GM12878 (cell line): ENCODE measurements at regions not wholly inside any gene's neighbourhood (a gene's known extent, or its start where the extent isn't known, plus 50 kb on each side); places are given as distances from the start of the nearest gene placed in this dataset.

Experiments used
- ATAC-seq: fragments of 200-7000 bp; cut with Tn5 transposase; 3 replicates; pipeline ENCODE4 v1.9.1; 2020; ENCODE audit warnings: mild to moderate bottlenecking, moderate library complexity
- BruUV-seq: library from RNA; stranded (reverse); fragments of 400-500 nt; replicated peaks from 2 replicates; lab custom pipeline; 2021; lab: Mats Ljungman, UMichigan
- CTCF ChIA-PET: fragments of 300-600 bp; sonication (Branson Sonifier 250); formaldehyde crosslinking; extraction: SDS; loops from one replicate; lab custom pipeline; 2021; ENCODE audit warnings: inconsistent platforms; lab: Yijun Ruan, JAX
- POLR2A ChIA-PET: fragments of 350-600 bp; formaldehyde crosslinking; extraction: SDS; loops from one replicate; lab custom pipeline; 2021; ENCODE audit warnings: inconsistent platforms; lab: Charles Lee
- RAD21 ChIA-PET: fragments of 300-600 bp; sonication (Branson Sonifier 250); formaldehyde crosslinking; loops from one replicate; lab custom pipeline; 2023; ENCODE audit warnings: antibody characterized with exemption; ENCODE audit not compliant: unreplicated experiment; lab: Charles Lee
- SMC1A ChIA-PET: fragments of 300-600 bp; sonication (Branson Sonifier 250); formaldehyde crosslinking; loops from one replicate; lab custom pipeline; 2023; ENCODE audit not compliant: unreplicated experiment, uncharacterized antibody; lab: Charles Lee
- DNase-seq: peaks from one replicate; pipeline ENCODE4 v3.0.0-alpha.2; 2011; ENCODE audit warnings: low read depth, low spot score
- FAIRE-seq: peaks from 3 replicates; lab custom pipeline; 2011; peaks lifted over from hg19 to GRCh38; lab: Jason Lieb, UNC
- H2AFZ ChIP-seq: 2 replicates; pipeline ENCODE4 v1.6.0; 2011; ENCODE audit warnings: low read depth, low read length, control low read depth; ENCODE audit not compliant: control insufficient read depth
- H3K27ac ChIP-seq: 2 replicates; pipeline ENCODE4 v1.5.1; 2011; ENCODE audit warnings: control low read depth; ENCODE audit not compliant: control insufficient read depth, insufficient read depth
- H3K27me3 ChIP-seq, 2 experiments: replicated peaks in 1 of 2; 2 replicates each; pipeline versions ENCODE4 v1.6.0 to v1.6.1; 2011; ENCODE audit warnings: low read length in 1 of 2; ENCODE audit not compliant: control insufficient read depth in 2 of 2, insufficient read depth in 2 of 2
- H3K36me3 ChIP-seq, 2 experiments: 2 replicates each; pipeline ENCODE4 v1.5.1; 2011; ENCODE audit warnings: low read length in 1 of 2; ENCODE audit not compliant: control insufficient read depth in 2 of 2, insufficient read depth in 2 of 2
- H3K4me1 ChIP-seq: 2 replicates; pipeline ENCODE4 v1.6.1; 2011; ENCODE audit warnings: mild to moderate bottlenecking, low read length, moderate library complexity, mixed read lengths; ENCODE audit not compliant: control insufficient read depth, insufficient read depth
- H3K4me2 ChIP-seq: 2 replicates; pipeline ENCODE4 v1.6.0; 2011; ENCODE audit warnings: control low read depth; ENCODE audit not compliant: control insufficient read depth, insufficient read depth
- H3K4me3 ChIP-seq: fragments of 200-600 bp; sonication (generic); 2 replicates; pipeline ENCODE4 v1.5.1; 2016
- H3K79me2 ChIP-seq: 2 replicates; pipeline ENCODE4 v1.6.0; 2011; ENCODE audit warnings: low read length; ENCODE audit not compliant: control insufficient read depth, insufficient read depth
- H3K9ac ChIP-seq: 2 replicates; pipeline ENCODE4 v1.8.0; 2011; ENCODE audit warnings: low read length, control low read depth, mixed read lengths; ENCODE audit not compliant: control insufficient read depth, insufficient read depth
- H3K9me3 ChIP-seq: replicated peaks from 3 replicates; pipeline ENCODE4 v1.5.1; 2011; ENCODE audit warnings: mild to moderate bottlenecking, low read length; ENCODE audit not compliant: control insufficient read depth, insufficient read depth
- H4K20me1 ChIP-seq: 2 replicates; pipeline ENCODE4 v1.6.0; 2011; ENCODE audit not compliant: control insufficient read depth, insufficient read depth
- EED ChIP-seq: sonication (generic); IDR thresholded peaks from 2 replicates; pipeline ENCODE4 v1.6.1; 2016; ENCODE audit warnings: antibody characterized with exemption, low read depth
- MYB ChIP-seq: fragments of 150-350 bp; IDR thresholded peaks from 2 replicates; pipeline ENCODE4 v1.6.1; 2014; ENCODE audit warnings: mild to moderate bottlenecking, low read depth, low read length, borderline replicate concordance
- NFXL1 ChIP-seq: fragments of 450-650 bp; IDR thresholded peaks from 2 replicates; pipeline ENCODE4 v1.6.1; 2017; ENCODE audit warnings: antibody characterized with exemption, mild to moderate bottlenecking, borderline replicate concordance
- ZBTB4 ChIP-seq: fragments of 450-650 bp; formaldehyde crosslinking; IDR thresholded peaks from 2 replicates; pipeline ENCODE4 v1.4.0; 2022; ENCODE audit warnings: mild to moderate bottlenecking, moderate library complexity
- WGBS: methylation state at CpG from one replicate; pipeline ENCODE4 v1.1.6; 2016; ENCODE audit warnings: low lambda C conversion rate; ENCODE audit not compliant: insufficient replicate concordance, insufficient coverage; ENCODE audit errors: missing lambda C conversion rate; 5-methylcytosine and 5-hydroxymethylcytosine counted together
- in situ Hi-C: fragments of 300-500 bp; cut with MboI; formaldehyde crosslinking; loops from 9 replicates; pipeline ENCODE4 v1.14.3; 2018; ENCODE audit warnings: mixed read lengths
- intact Hi-C: fragments of 100-400 bp; cut with micrococcal nuclease; formaldehyde crosslinking; loops from one replicate; pipeline ENCODE4 v1.14.2; 2022; ENCODE audit not compliant: unreplicated experiment

GRCh38 chr14:84397631-84398030 is 1132.3 kb upstream of the FLRT2 start:
- DNase-seq (no peak), FAIRE-seq (no peak), ATAC-seq (no peak)
- no peak overlapping the region for H3K4me2 ChIP-seq
- no peaks in the 10 kb centered on the region for H3K9me3 ChIP-seq
- H4K20me1 ChIP-seq, result no peaks in the 10 kb centered on the region
- CTCF ChIA-PET, result no interaction called here
- H3K9ac ChIP-seq, result no peak overlapping the region
- no peak overlapping the region for H3K27ac ChIP-seq
- in situ Hi-C loops, result no loop called here
- RAD21 ChIA-PET, result no interaction called here
- no peaks in the 10 kb centered on the region for H3K36me3 ChIP-seq
- no peaks in the 10 kb centered on the region for H3K4me1 ChIP-seq
- no peak overlapping the region for H3K4me3 ChIP-seq
- no peak for TF ChIP-seq EED
- no peak for TF ChIP-seq ZBTB4 (CRISPR knock-in tag)
- TF ChIP-seq NFXL1, result no peak
- TF ChIP-seq MYB, result no peak
- no TSS peak for BruUV-seq
- intact Hi-C loops, result no loop called here
- H3K27me3 ChIP-seq, result no peaks in the 10 kb centered on the region
- no peaks in the 10 kb centered on the region for H3K79me2 ChIP-seq
- H2AFZ ChIP-seq, result no peak overlapping the region
- SMC1A ChIA-PET, result no interaction called here
- WGBS, result 27% methylated on average over 3 of the region's 3 CpGs
- POLR2A ChIA-PET, result no interaction called here
